Body of pancreas (tissue), 4 donors: ENCODE measurements at regions not wholly inside any gene's neighbourhood (a gene's known extent, or its start where the extent isn't known, plus 50 kb on each side); places are given as distances from the start of the nearest gene placed in this dataset.

Experiments used
- CTCF ChIP-seq, 7 experiments: fragments of 450-650 bp in 4 of 7; fragments of 200-600 bp in 3 of 7; sonication (generic) in 3 of 7; IDR thresholded peaks; one replicate each; pipeline ENCODE4 v1.5.1; 2016 to 2019; ENCODE audit warnings: antibody characterized with exemption in 7 of 7
- POLR2A ChIP-seq, 3 donors: fragments of 450-650 bp; IDR thresholded peaks; one replicate each; pipeline ENCODE4 v1.6.1; 2016; ENCODE audit warnings: antibody characterized with exemption in 3 of 3, mild to moderate bottlenecking in 2 of 3

- TF ChIP-seq POLR2A (IDR thresholded peaks at IDR 0.05) (no peak), CTCF (IDR thresholded peaks at IDR 0.05) (peak in 5 of 7 experiments; percentile 12 to 41 (median 39))
Observed at GRCh38 chr5:124289641-124290311, 456.7 kb downstream of the ZNF608 start.
